HepG2 (cell line): ENCODE measurements at regions not wholly inside any gene's neighbourhood (a gene's known extent, or its start where the extent isn't known, plus 50 kb on each side); places are given as distances from the start of the nearest gene placed in this dataset.

Source experiments
- ATAC-seq: fragments of 200-7000 bp; cut with Tn5 transposase; 3 replicates; pipeline ENCODE4 v1.9.1; 2020; ENCODE audit warnings: mild to moderate bottlenecking, moderate library complexity
- BruUV-seq: library from RNA; stranded (reverse); fragments of 400-500 nt; replicated peaks from 2 replicates; lab custom pipeline; 2021; lab: Mats Ljungman, UMichigan
- CTCF ChIA-PET: fragments of 300-600 bp; formaldehyde crosslinking; extraction: SDS; loops from one replicate; lab custom pipeline; 2021; ENCODE audit warnings: low total read pairs, inconsistent platforms, low intra/inter-chr PET ratio; lab: Yijun Ruan, JAX
- POLR2A ChIA-PET: fragments of 350-600 bp; sonication (Branson Sonifier 250); formaldehyde crosslinking; loops from one replicate; lab custom pipeline; 2020; ENCODE audit warnings: antibody characterized with exemption, inconsistent platforms; lab: Yijun Ruan, JAX
- DNase-seq: peaks from one replicate; pipeline ENCODE4 v3.0.0-alpha.2; 2015; ENCODE audit warnings: low spot score
- FAIRE-seq: peaks from 3 replicates; lab custom pipeline; 2011; peaks lifted over from hg19 to GRCh38; lab: Jason Lieb, UNC
- H2AFZ ChIP-seq: one replicate; pipeline ENCODE4 v1.6.1; 2011; ENCODE audit warnings: low read length, inconsistent platforms
- H3K27ac ChIP-seq: fragments of 300-600 bp; 3 replicates; pipeline ENCODE4 v1.8.0; 2011; ENCODE audit warnings: mixed run types, mild to moderate bottlenecking, mixed read lengths, low read length, inconsistent platforms; ENCODE audit not compliant: insufficient read depth; ENCODE audit errors: extremely low read length
- H3K27me3 ChIP-seq, 2 experiments: fragments of 200-600 bp in 1 of 2; 2 replicates in 1 of 2; 3 replicates in 1 of 2; pipeline versions ENCODE4 v1.6.0 to v1.8.0; 2011; ENCODE audit warnings: low read length in 2 of 2, mild to moderate bottlenecking in 2 of 2, moderate library complexity in 2 of 2, inconsistent platforms in 1 of 2; ENCODE audit not compliant: insufficient read depth in 2 of 2, control insufficient read depth in 1 of 2
- H3K36me3 ChIP-seq, 2 experiments: fragments of 200-600 bp in 1 of 2; replicated peaks in 1 of 2; 2 replicates in 1 of 2; 3 replicates in 1 of 2; pipeline versions ENCODE4 v1.5.1 to v1.8.0; 2011; ENCODE audit warnings: low read length in 2 of 2, inconsistent platforms in 1 of 2; ENCODE audit not compliant: insufficient read depth in 2 of 2, control insufficient read depth in 1 of 2
- H3K4me1 ChIP-seq: 2 replicates; pipeline ENCODE4 v1.5.1; 2012; ENCODE audit warnings: low read length, inconsistent platforms; ENCODE audit not compliant: insufficient read depth
- H3K4me2 ChIP-seq: 2 replicates; pipeline ENCODE4 v1.6.0; 2011; ENCODE audit warnings: low read depth, low read length, inconsistent platforms
- H3K4me3 ChIP-seq, 3 experiments: fragments of 200-600 bp in 1 of 3; sonication (generic), shearing (Covaris generic) in 1 of 3; replicated peaks in 1 of 3; 2 replicates each; pipeline ENCODE4 v1.5.1; 2011 to 2016; ENCODE audit warnings: low read length in 3 of 3, inconsistent platforms in 2 of 3, low read depth in 2 of 3, mild to moderate bottlenecking in 2 of 3, control low read depth in 1 of 3, mixed read lengths in 1 of 3; ENCODE audit not compliant: insufficient read depth in 1 of 3
- H3K79me2 ChIP-seq: one replicate; pipeline ENCODE4 v1.6.1; 2011; ENCODE audit warnings: low read length, inconsistent platforms; ENCODE audit not compliant: insufficient read depth
- H3K9ac ChIP-seq: 2 replicates; pipeline ENCODE4 v1.6.0; 2011; ENCODE audit warnings: mild to moderate bottlenecking, low read depth, low read length, inconsistent platforms; ENCODE audit not compliant: insufficient read depth
- H3K9me3 ChIP-seq: 2 replicates; pipeline ENCODE4 v1.5.1; 2012; ENCODE audit warnings: mild to moderate bottlenecking, low read length
- H4K20me1 ChIP-seq: 2 replicates; pipeline ENCODE4 v1.6.0; 2011; ENCODE audit warnings: inconsistent platforms, mild to moderate bottlenecking, low read length, moderate library complexity; ENCODE audit not compliant: insufficient read depth
- BHLHE40 ChIP-seq: IDR thresholded peaks from 2 replicates; pipeline ENCODE4 v1.6.1; 2011; ENCODE audit warnings: low read length, improper control_type of control experiment
- EEA1 ChIP-seq: sonication (generic); formaldehyde crosslinking; IDR thresholded peaks from 2 replicates; pipeline ENCODE4 v1.5.1; 2020; ENCODE audit warnings: mild to moderate bottlenecking, missing genetic modification reagents, borderline replicate concordance
- GABPA ChIP-seq, 2 experiments: IDR thresholded peaks; 2 replicates each; pipeline ENCODE4 v1.6.1; 2011 to 2016; ENCODE audit warnings: low read depth in 2 of 2, low read length in 1 of 2, missing biosample characterization in 1 of 2, missing genetic modification characterization in 1 of 2
- KAT8 ChIP-seq: IDR thresholded peaks from 2 replicates; pipeline ENCODE4 v1.6.1; 2016; ENCODE audit warnings: missing genetic modification reagents, missing compliant biosample characterization
- MAFF ChIP-seq: IDR thresholded peaks from 2 replicates; pipeline ENCODE4 v1.6.1; 2011; ENCODE audit warnings: low read depth, low read length, improper control_type of control experiment
- MTA3 ChIP-seq: sonication (generic); formaldehyde crosslinking; IDR thresholded peaks from 2 replicates; pipeline ENCODE4 v1.4.0; 2020; ENCODE audit warnings: missing genetic modification reagents
- MTF2 ChIP-seq: sonication (generic); formaldehyde crosslinking; IDR thresholded peaks from 2 replicates; pipeline ENCODE4 v1.5.0; 2020; ENCODE audit warnings: missing genetic modification reagents, borderline replicate concordance
- NFKBIZ ChIP-seq: IDR thresholded peaks from 2 replicates; pipeline ENCODE4 v1.6.1; 2018; ENCODE audit warnings: missing genetic modification reagents, missing compliant biosample characterization
- NR2F2 ChIP-seq: IDR thresholded peaks from 2 replicates; pipeline ENCODE4 v1.6.1; 2012; ENCODE audit warnings: low read depth, inconsistent platforms, borderline replicate concordance
- PAX8 ChIP-seq: sonication (generic); formaldehyde crosslinking; IDR thresholded peaks from 2 replicates; pipeline ENCODE4 v1.8.0; 2022; ENCODE audit warnings: mild to moderate bottlenecking, missing genetic modification reagents, borderline replicate concordance
- PHF21A ChIP-seq: sonication (generic); formaldehyde crosslinking; IDR thresholded peaks from 2 replicates; pipeline ENCODE4 v1.5.0; 2020; ENCODE audit warnings: mild to moderate bottlenecking, missing genetic modification reagents
- RAD21 ChIP-seq: fragments of 450-650 bp; formaldehyde crosslinking; IDR thresholded peaks from 2 replicates; pipeline ENCODE4 v1.5.0; 2020; ENCODE audit warnings: mild to moderate bottlenecking
- SALL2 ChIP-seq: sonication (generic); formaldehyde crosslinking; IDR thresholded peaks from 2 replicates; pipeline ENCODE4 v1.8.1; 2023; ENCODE audit warnings: mild to moderate bottlenecking, missing genetic modification reagents, inconsistent platforms
- TEAD3 ChIP-seq: optimal IDR thresholded peaks from 2 replicates; pipeline ENCODE3; 2016; ENCODE audit warnings: borderline replicate concordance
- ZBTB7A ChIP-seq: sonication (generic); formaldehyde crosslinking; IDR thresholded peaks from 2 replicates; pipeline ENCODE4 v1.8.0; 2022; ENCODE audit warnings: mild to moderate bottlenecking, missing genetic modification reagents
- ZNF883 ChIP-seq: sonication (generic); formaldehyde crosslinking; IDR thresholded peaks from 2 replicates; pipeline ENCODE4 v1.5.1; 2020; ENCODE audit warnings: mild to moderate bottlenecking, missing genetic modification reagents; ENCODE audit errors: not compliant biosample characterization
- WGBS: methylation state at CpG from one replicate; pipeline ENCODE4 v1.1.6; 2017; ENCODE audit warnings: low lambda C conversion rate; 5-methylcytosine and 5-hydroxymethylcytosine counted together
- in situ Hi-C: cut with HindIII; loops from 2 replicates; pipeline ENCODE4 v1.10.0; 2017; ENCODE audit warnings: low pct_unique_long_range_greater_than_20kb; ENCODE audit not compliant: extremely low pct_ligation_motif_present
- intact Hi-C: fragments of 100-400 bp; cut with micrococcal nuclease; formaldehyde crosslinking; loops from one replicate; pipeline ENCODE4 v1.10.0; 2022; ENCODE audit not compliant: unreplicated experiment
- TF ChIP-seq, protein P1 (sequence below): sonication (generic); formaldehyde crosslinking; IDR thresholded peaks from 2 replicates; pipeline ENCODE4 v1.5.0; 2020; ENCODE audit warnings: missing genetic modification reagents
- TF ChIP-seq, protein P2 (sequence below): sonication (generic); formaldehyde crosslinking; IDR thresholded peaks from 2 replicates; pipeline ENCODE4 v1.5.0; 2020; ENCODE audit warnings: missing genetic modification reagents
- TF ChIP-seq, protein P3 (sequence below): sonication (generic); formaldehyde crosslinking; IDR thresholded peaks from 2 replicates; pipeline ENCODE4 v1.4.0; 2020; ENCODE audit warnings: mild to moderate bottlenecking, low read depth, missing genetic modification reagents

DNA sequence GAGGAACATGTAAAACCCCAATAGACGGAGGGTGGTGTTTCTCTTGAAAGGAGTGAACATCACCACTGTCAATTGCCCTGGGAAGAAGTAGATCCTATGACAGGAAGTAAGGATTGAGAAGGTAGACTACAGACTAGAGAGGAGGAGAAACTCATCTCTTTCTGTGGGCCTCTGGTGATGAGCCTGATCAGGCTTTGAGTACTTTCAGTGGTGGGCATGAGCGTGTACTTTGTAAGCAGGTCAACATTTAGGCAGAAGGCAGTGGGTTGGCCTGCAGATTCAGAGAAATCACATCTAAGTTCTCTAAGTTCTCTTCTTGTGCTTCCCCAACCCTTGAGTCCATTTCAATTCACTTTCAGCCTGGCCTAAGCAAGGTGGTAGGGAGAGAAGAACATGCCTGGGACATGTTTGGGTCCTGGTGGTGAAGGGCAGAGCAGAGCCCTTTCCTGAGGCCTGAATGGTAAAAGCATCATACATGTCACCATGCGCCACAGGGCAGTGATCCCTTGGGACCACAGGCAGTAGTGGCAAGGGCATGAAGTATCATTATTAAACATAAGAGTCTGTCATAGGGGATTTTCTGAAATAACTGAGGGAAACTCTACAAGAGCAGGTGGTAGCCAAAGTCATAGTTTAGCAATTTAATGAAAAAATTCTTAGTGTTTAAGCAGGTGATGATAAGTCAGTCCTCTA, 56.4 kb upstream of the ANKRD1 start (continued):
- TF ChIP-seq ZNF883 (no peak), SALL2 (CRISPR knock-in tag) (no peak), ZBTB7A (no peak), PAX8 (CRISPR knock-in tag) (no peak), MTA3 (no peak), RAD21 (CRISPR knock-in tag) (no peak), TEAD3 (CRISPR knock-in tag) (no peak)
- TF ChIP-seq, protein P1, sequence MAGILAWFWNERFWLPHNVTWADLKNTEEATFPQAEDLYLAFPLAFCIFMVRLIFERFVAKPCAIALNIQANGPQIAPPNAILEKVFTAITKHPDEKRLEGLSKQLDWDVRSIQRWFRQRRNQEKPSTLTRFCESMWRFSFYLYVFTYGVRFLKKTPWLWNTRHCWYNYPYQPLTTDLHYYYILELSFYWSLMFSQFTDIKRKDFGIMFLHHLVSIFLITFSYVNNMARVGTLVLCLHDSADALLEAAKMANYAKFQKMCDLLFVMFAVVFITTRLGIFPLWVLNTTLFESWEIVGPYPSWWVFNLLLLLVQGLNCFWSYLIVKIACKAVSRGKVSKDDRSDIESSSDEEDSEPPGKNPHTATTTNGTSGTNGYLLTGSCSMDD (CRISPR knock-in tag), result no peak
- TF ChIP-seq, protein P2, sequence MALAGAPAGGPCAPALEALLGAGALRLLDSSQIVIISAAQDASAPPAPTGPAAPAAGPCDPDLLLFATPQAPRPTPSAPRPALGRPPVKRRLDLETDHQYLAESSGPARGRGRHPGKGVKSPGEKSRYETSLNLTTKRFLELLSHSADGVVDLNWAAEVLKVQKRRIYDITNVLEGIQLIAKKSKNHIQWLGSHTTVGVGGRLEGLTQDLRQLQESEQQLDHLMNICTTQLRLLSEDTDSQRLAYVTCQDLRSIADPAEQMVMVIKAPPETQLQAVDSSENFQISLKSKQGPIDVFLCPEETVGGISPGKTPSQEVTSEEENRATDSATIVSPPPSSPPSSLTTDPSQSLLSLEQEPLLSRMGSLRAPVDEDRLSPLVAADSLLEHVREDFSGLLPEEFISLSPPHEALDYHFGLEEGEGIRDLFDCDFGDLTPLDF (CRISPR knock-in tag), result no peak
- TF ChIP-seq, protein P3, sequence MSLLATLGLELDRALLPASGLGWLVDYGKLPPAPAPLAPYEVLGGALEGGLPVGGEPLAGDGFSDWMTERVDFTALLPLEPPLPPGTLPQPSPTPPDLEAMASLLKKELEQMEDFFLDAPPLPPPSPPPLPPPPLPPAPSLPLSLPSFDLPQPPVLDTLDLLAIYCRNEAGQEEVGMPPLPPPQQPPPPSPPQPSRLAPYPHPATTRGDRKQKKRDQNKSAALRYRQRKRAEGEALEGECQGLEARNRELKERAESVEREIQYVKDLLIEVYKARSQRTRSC, result no peak

DNA sequence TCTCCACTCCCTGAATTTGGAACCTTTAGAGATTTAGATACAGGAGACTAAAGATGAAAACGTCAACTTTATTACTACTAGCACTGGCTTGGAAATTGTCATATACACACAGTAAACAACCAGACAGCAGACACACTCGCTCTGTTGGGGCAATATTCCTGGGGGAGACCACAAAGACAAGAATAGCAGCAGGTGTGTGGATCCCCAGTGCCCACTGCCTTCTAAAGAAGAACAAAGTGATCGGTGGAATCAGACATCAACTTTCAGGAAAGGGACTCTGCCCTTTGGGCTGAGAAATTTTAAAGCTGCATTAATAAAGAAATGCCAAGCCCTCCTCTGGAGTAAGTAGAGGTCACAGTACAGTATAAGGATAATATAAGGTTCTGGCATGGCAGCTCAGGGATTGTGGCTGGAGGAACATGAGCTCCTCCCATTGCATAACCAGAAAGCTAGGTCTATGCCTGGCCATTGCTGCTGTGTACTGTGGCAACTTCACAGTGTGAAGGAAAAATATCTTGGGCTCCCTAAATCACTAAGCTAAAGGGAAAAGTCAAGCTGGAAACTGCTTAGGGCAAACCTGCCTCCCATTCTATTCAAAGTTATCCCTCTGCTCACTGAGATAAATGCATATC, 57.1 kb upstream of the ANKRD1 start:
- peaks cover 11% of the 10 kb centered on the region for H3K4me1 ChIP-seq
- no peaks in the 10 kb centered on the region for H3K36me3 ChIP-seq
- H3K9ac ChIP-seq, result no peak overlapping the region
- POLR2A ChIA-PET, result no interaction called here
- H3K4me3 ChIP-seq, result no peak overlapping the region
- 60% methylated on average over 3 of the region's 3 CpGs for WGBS
- no peaks in the 10 kb centered on the region for H4K20me1 ChIP-seq
- ATAC-seq, result no peak
- FAIRE-seq, result no peak
- no peaks in the 10 kb centered on the region for H3K79me2 ChIP-seq
- H3K27me3 ChIP-seq, result no peaks in the 10 kb centered on the region; a peak in 2 of 5 replicates
- CTCF ChIA-PET, result no interaction called here
- H2AFZ ChIP-seq, result no peak overlapping the region
- no peak overlapping the region for H3K4me2 ChIP-seq
- intact Hi-C loops (no loop called here), in situ Hi-C loops (no loop called here)
- H3K27ac ChIP-seq, result no peak overlapping the region
- H3K9me3 ChIP-seq, result 0 out of 2 replicates have a peak, but pooled peaks cover 8% of the 10 kb centered on the region
- no peak for DNase-seq
- TF ChIP-seq PHF21A (CRISPR knock-in tag) (no peak), NFKBIZ (CRISPR knock-in tag) (no peak), NR2F2 (no peak), BHLHE40 (no peak), EEA1 (CRISPR knock-in tag) (no peak), KAT8 (CRISPR knock-in tag) (no peak), GABPA (IDR thresholded peaks at IDR 0.05; ENCODE audit: low read depth, low read length) (no peak), GABPA (CRISPR knock-in tag; IDR thresholded peaks at IDR 0.05; ENCODE audit: low read depth) (no peak), MTF2 (CRISPR knock-in tag) (no peak), MAFF (no peak)
- no TSS peak for BruUV-seq
